ENCODE measurements at regions not wholly inside any gene's neighbourhood (a gene's known extent, or its start where the extent isn't known, plus 50 kb on each side); places are given as distances from the start of the nearest gene placed in this dataset.
"Not testable (repeated sequence)": the region's sequence is repeated elsewhere in the genome, so short reads cannot be mapped to it uniquely, and the experiment has no call there.

DNA sequence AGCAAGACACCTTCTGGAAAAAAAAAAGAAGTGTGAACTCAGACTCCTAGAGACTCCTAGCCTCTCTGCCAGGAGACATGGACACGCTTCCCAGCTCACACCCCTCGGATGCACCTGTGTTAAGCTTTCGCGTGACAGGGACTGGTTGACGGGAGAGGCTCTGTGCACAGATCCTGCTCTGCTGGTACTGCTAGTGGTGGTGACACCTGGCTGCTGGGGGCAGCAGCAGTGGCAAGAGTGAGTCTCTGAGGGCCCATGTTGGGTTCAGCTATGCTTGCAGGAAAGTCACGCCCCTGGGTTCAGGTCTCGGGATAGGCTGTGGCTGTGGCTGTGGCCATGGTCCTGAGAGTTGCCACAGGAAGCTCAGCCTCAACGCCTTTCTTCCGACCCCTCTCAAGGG lies 81.1 kb downstream of the XRCC2 start:
- no peaks in the 10 kb centered on the region for H3K36me3 ChIP-seq
- H3K27ac ChIP-seq: no peak overlapping the region
- intact Hi-C loops (cut with DNase I): no loop called here
- no peaks in the 10 kb centered on the region for H3K27me3 ChIP-seq
- H3K4me3 ChIP-seq: no peak overlapping the region
- no peaks in the 10 kb centered on the region for H3K4me1 ChIP-seq (ENCODE audit: insufficient read depth)
- TF ChIP-seq POLR2A (IDR thresholded peaks at IDR 0.05) (no peak), EP300 (IDR thresholded peaks at IDR 0.05) (no peak)
- TF ChIP-seq, protein P1, sequence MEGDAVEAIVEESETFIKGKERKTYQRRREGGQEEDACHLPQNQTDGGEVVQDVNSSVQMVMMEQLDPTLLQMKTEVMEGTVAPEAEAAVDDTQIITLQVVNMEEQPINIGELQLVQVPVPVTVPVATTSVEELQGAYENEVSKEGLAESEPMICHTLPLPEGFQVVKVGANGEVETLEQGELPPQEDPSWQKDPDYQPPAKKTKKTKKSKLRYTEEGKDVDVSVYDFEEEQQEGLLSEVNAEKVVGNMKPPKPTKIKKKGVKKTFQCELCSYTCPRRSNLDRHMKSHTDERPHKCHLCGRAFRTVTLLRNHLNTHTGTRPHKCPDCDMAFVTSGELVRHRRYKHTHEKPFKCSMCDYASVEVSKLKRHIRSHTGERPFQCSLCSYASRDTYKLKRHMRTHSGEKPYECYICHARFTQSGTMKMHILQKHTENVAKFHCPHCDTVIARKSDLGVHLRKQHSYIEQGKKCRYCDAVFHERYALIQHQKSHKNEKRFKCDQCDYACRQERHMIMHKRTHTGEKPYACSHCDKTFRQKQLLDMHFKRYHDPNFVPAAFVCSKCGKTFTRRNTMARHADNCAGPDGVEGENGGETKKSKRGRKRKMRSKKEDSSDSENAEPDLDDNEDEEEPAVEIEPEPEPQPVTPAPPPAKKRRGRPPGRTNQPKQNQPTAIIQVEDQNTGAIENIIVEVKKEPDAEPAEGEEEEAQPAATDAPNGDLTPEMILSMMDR (IDR thresholded peaks at IDR 0.05): no peak
- H3K9me3 ChIP-seq: no peaks in the 10 kb centered on the region
- 83 to 95% (median 86%) methylated on average over 9 of the region's 9 CpGs for WGBS, 3 donors
- no peak for DNase-seq

DNA sequence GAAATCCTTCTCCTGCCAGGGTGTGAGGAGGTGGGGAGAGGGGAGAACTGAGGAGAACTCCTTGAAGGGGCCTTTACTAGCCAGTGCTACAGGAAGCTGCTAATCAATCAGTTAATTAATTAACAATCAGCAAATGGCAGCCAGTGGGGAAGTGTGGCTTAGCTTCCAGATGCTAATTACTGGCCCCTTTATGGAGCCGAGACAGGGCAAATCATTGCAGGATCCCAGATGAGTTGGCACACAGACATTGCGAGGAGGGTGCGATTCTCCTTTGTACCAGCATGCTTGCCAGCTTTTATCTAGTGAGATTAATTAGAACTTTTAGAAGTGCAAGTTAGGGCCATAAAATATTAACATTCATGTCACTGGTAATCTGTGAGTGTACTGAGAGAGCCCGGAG lies 84.0 kb downstream of the XRCC2 start:
- DNase-seq: no peak
- H3K27me3 ChIP-seq: no peaks in the 10 kb centered on the region
- no peaks in the 10 kb centered on the region for H3K9me3 ChIP-seq
- TF ChIP-seq EP300 (IDR thresholded peaks at IDR 0.05): no peak
- TF ChIP-seq POLR2A (IDR thresholded peaks at IDR 0.05): no peak
- TF ChIP-seq, protein P1 (IDR thresholded peaks at IDR 0.05): no peak
- WGBS, 3 donors: 75 to 78% (median 75%) methylated on average over 4 of the region's 4 CpGs
- no peaks in the 10 kb centered on the region for H3K36me3 ChIP-seq
- intact Hi-C loops (cut with DNase I): no loop called here
- no peaks in the 10 kb centered on the region for H3K4me1 ChIP-seq (ENCODE audit: insufficient read depth)
- H3K27ac ChIP-seq: no peak overlapping the region
- H3K4me3 ChIP-seq: no peak overlapping the region

DNA sequence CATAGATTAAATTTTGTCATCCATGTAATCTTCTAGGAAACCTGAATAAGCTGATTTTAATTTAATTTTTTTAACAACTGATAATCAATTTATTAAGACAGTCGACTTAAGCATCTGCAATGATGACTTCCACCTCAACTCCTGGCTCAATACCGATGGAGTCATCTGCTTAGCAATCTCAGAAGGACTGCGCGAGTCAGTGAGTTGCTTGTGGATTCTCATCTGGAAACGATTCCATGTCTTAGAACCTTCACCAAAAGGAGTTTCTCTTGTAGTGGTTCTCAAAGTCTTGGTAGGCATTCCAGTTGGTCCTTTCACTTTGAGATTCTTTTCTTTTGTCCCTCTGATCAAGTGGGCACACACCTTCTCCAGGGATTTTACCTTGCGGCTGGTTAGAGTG lies 85.5 kb downstream of the XRCC2 start:
- intact Hi-C loops (cut with DNase I): no loop called here
- WGBS, 3 donors: 85 to 94% (median 90%) methylated on average over 6 of the region's 6 CpGs
- no peaks in the 10 kb centered on the region for H3K9me3 ChIP-seq
- H3K4me1 ChIP-seq (ENCODE audit: insufficient read depth): no peaks in the 10 kb centered on the region
- no peak overlapping the region for H3K4me3 ChIP-seq
- no peaks in the 10 kb centered on the region for H3K27me3 ChIP-seq
- no peak for DNase-seq
- no peak overlapping the region for H3K27ac ChIP-seq
- TF ChIP-seq POLR2A (IDR thresholded peaks at IDR 0.05) (no peak), EP300 (IDR thresholded peaks at IDR 0.05) (no peak)
- TF ChIP-seq, protein P1 (IDR thresholded peaks at IDR 0.05): no peak
- no peaks in the 10 kb centered on the region for H3K36me3 ChIP-seq

DNA sequence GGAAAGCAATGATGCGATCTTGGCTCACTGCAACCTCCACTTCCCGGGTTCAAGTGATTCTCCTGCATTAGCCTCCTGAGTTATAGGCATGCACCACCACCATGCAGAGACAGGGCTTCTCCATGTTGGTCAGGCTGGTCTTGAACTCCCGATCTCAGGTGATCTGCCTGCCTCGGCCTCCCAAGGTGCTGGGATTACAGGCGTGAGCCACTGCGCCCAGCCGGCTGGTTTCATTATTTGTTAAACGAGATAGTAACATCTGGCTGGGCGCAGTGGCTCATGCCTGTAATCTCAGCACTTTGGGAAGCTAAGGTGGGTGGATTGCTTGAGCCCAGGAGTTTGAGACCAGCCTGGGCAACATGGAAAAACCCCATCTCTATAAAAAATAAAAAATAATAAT lies 86.1 kb downstream of the XRCC2 start:
- H3K9me3 ChIP-seq; H3K4me3 ChIP-seq; H3K4me1 ChIP-seq (ENCODE audit: insufficient read depth); H3K36me3 ChIP-seq; H3K27me3 ChIP-seq; intact Hi-C loops (cut with DNase I); DNase-seq; H3K27ac ChIP-seq: not testable (repeated sequence)
- WGBS, 3 donors: 87 to 94% (median 90%) methylated on average over 9 of the region's 9 CpGs

DNA sequence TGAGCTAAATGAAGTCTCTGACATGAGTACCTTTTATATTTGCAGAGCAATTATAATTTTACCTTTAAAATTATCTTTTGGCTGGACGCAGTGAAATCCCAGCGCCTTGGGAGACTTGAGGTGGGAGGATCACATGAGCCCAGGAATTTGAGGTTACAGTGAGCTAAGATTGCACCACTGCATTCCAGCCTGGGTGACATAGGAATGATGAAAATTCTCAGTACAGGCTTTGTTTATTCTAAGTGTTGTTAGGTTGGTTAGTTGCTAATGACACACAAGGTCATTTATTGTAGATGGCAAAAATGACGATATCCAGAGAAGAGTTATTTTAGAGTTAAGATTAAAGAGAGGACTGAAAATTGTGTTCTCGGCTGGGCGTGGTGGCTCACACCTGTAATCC lies 87.6 kb downstream of the XRCC2 start:
- H3K27ac ChIP-seq: no peak overlapping the region
- WGBS, 3 donors: 35 to 45% (median 41%) methylated on average over 5 of the region's 5 CpGs
- no peak for DNase-seq
- H3K4me1 ChIP-seq (ENCODE audit: insufficient read depth): no peaks in the 10 kb centered on the region
- intact Hi-C loops (cut with DNase I): no loop called here
- TF ChIP-seq POLR2A (IDR thresholded peaks at IDR 0.05) (no peak), EP300 (IDR thresholded peaks at IDR 0.05) (no peak)
- TF ChIP-seq, protein P1 (IDR thresholded peaks at IDR 0.05): no peak
- H3K36me3 ChIP-seq: no peaks in the 10 kb centered on the region
- H3K9me3 ChIP-seq: no peaks in the 10 kb centered on the region
- H3K4me3 ChIP-seq: no peak overlapping the region
- no peaks in the 10 kb centered on the region for H3K27me3 ChIP-seq
